IMR-90 (cell line): ENCODE measurements at regions not wholly inside any gene's neighbourhood (a gene's known extent, or its start where the extent isn't known, plus 50 kb on each side); places are given as distances from the start of the nearest gene placed in this dataset.

Experiments
- ATAC-seq: fragments of 200-7000 bp; cut with Tn5 transposase; 2 replicates; pipeline ENCODE4 v1.9.1; 2020; ENCODE audit warnings: low read depth, mild to moderate bottlenecking, moderate library complexity
- BruUV-seq: library from RNA; stranded (reverse); fragments of 400-500 nt; replicated peaks from 2 replicates; lab custom pipeline; 2021; lab: Mats Ljungman, UMichigan
- CTCF ChIA-PET: fragments of 300-600 bp; formaldehyde crosslinking; extraction: SDS; loops from one replicate; lab custom pipeline; 2021; ENCODE audit warnings: antibody characterized with exemption; lab: Yijun Ruan, JAX
- POLR2A ChIA-PET: fragments of 300-600 bp; sonication (Branson Sonifier 250); formaldehyde crosslinking; loops from one replicate; lab custom pipeline; 2022; ENCODE audit warnings: antibody characterized with exemption; ENCODE audit not compliant: unreplicated experiment; lab: Charles Lee
- DNase-seq: peaks from one replicate; pipeline ENCODE4 v3.0.0; 2013
- H2AFZ ChIP-seq: replicated peaks from 2 replicates; pipeline ENCODE3; 2013; ENCODE audit warnings: low read length, mild to moderate bottlenecking; ENCODE audit not compliant: poor library complexity
- H2AK5ac ChIP-seq: 2 replicates; pipeline ENCODE4 v1.6.1; 2013; ENCODE audit warnings: low read depth, low read length, inconsistent platforms
- H2AK9ac ChIP-seq: replicated peaks from 2 replicates; pipeline ENCODE3; 2013; ENCODE audit warnings: mild to moderate bottlenecking, low read depth, low read length, moderate library complexity; ENCODE audit not compliant: poor library complexity
- H2BK120ac ChIP-seq: 2 replicates; pipeline ENCODE4 v1.6.1; 2013; ENCODE audit warnings: low read depth, low read length, inconsistent platforms
- H2BK15ac ChIP-seq: 3 replicates; pipeline ENCODE4 v1.6.1; 2013; ENCODE audit warnings: low read depth, low read length, inconsistent platforms
- H2BK20ac ChIP-seq: 2 replicates; pipeline ENCODE4 v1.6.1; 2013; ENCODE audit warnings: low read depth, mild to moderate bottlenecking, inconsistent platforms, low read length, moderate library complexity
- H2BK5ac ChIP-seq: 2 replicates; pipeline ENCODE4 v1.6.1; 2013; ENCODE audit warnings: mild to moderate bottlenecking, low read depth, low read length, inconsistent platforms; ENCODE audit not compliant: poor library complexity, severe bottlenecking
- H3K14ac ChIP-seq: replicated peaks from 2 replicates; pipeline ENCODE4 v1.6.1; 2013; ENCODE audit warnings: low read depth, low read length, inconsistent platforms
- H3K18ac ChIP-seq: 2 replicates; pipeline ENCODE4 v1.6.1; 2013; ENCODE audit warnings: low read depth, low read length, control low read depth
- H3K23ac ChIP-seq: 2 replicates; pipeline ENCODE4 v1.6.1; 2013; ENCODE audit warnings: low read depth, low read length, inconsistent platforms
- H3K27ac ChIP-seq: 2 replicates; pipeline ENCODE4 v1.5.1; 2013; ENCODE audit warnings: mild to moderate bottlenecking, control low read depth, low read length; ENCODE audit not compliant: insufficient read depth
- H3K27me3 ChIP-seq: 2 replicates; pipeline ENCODE4 v1.6.1; 2013; ENCODE audit warnings: low read length; ENCODE audit not compliant: control insufficient read depth, insufficient read depth
- H3K36me3 ChIP-seq: 2 replicates; pipeline ENCODE4 v1.6.1; 2013; ENCODE audit warnings: low read length, mixed read lengths; ENCODE audit not compliant: control insufficient read depth, insufficient read depth
- H3K4ac ChIP-seq: 2 replicates; pipeline ENCODE4 v1.6.1; 2013; ENCODE audit warnings: low read depth, low read length, inconsistent platforms
- H3K4me1 ChIP-seq: 2 replicates; pipeline ENCODE4 v1.6.1; 2013; ENCODE audit warnings: low read length, mixed read lengths; ENCODE audit not compliant: control insufficient read depth, insufficient read depth
- H3K4me2 ChIP-seq: 2 replicates; pipeline ENCODE4 v1.6.1; 2013; ENCODE audit warnings: low read depth, mild to moderate bottlenecking, control low read depth, low read length, moderate library complexity
- H3K4me3 ChIP-seq: 2 replicates; pipeline ENCODE4 v1.5.1; 2013; ENCODE audit warnings: low read depth, mild to moderate bottlenecking, control low read depth, low read length, moderate library complexity; ENCODE audit not compliant: insufficient read depth
- H3K56ac ChIP-seq: 2 replicates; pipeline ENCODE4 v1.6.1; 2013; ENCODE audit warnings: low read length, inconsistent platforms; ENCODE audit not compliant: insufficient read depth; ENCODE audit errors: extremely low read depth
- H3K79me1 ChIP-seq, 2 experiments: 2 replicates each; pipeline ENCODE4 v1.6.1; 2013; ENCODE audit warnings: low read length in 2 of 2, inconsistent platforms in 1 of 2, low read depth in 1 of 2
- H3K9ac ChIP-seq: 2 replicates; pipeline ENCODE4 v1.6.1; 2013; ENCODE audit warnings: low read depth, low read length, control low read depth
- H3K9me1 ChIP-seq: 2 replicates; pipeline ENCODE4 v1.6.1; 2013; ENCODE audit warnings: low read length, inconsistent platforms; ENCODE audit not compliant: insufficient read depth
- H3K9me3 ChIP-seq: 2 replicates; pipeline ENCODE4 v1.6.1; 2013; ENCODE audit warnings: low read length; ENCODE audit not compliant: control insufficient read depth, insufficient read depth
- H4K20me1 ChIP-seq: 2 replicates; pipeline ENCODE4 v1.6.1; 2013; ENCODE audit warnings: low read length, inconsistent platforms; ENCODE audit not compliant: insufficient read depth
- H4K5ac ChIP-seq: 2 replicates; pipeline ENCODE4 v1.6.1; 2013; ENCODE audit warnings: mild to moderate bottlenecking, low read depth, low read length, control low read depth
- H4K8ac ChIP-seq, 2 experiments: 2 replicates each; pipeline ENCODE4 v1.6.1; 2013; ENCODE audit warnings: low read depth in 2 of 2, low read length in 2 of 2, control low read depth in 1 of 2, inconsistent platforms in 1 of 2
- H4K91ac ChIP-seq: 2 replicates; pipeline ENCODE4 v1.6.1; 2013; ENCODE audit warnings: low read depth, low read length, inconsistent platforms; ENCODE audit not compliant: insufficient read depth
- BHLHE40 ChIP-seq: fragments of 150-350 bp; IDR thresholded peaks from 2 replicates; pipeline ENCODE4 v1.6.1; 2016; ENCODE audit warnings: mild to moderate bottlenecking, low read depth, low read length
- WGBS, 2 experiments: methylation state at CpG; one replicate each; pipeline versions ENCODE4 v1.1.5 to v1.1.7; 2013; ENCODE audit warnings: missing lambda C conversion rate in 2 of 2; ENCODE audit not compliant: insufficient read length in 1 of 2; ENCODE audit errors: extremely low coverage in 2 of 2; 5-methylcytosine and 5-hydroxymethylcytosine counted together
- dilution Hi-C: fragments of 300-500 bp; cut with HindIII; formaldehyde crosslinking; loops from one replicate; pipeline ENCODE4 v1.14.3; 2018; ENCODE audit warnings: low sequenced_read_pairs; ENCODE audit not compliant: unreplicated experiment
- in situ Hi-C: fragments of 300-500 bp; cut with MboI; formaldehyde crosslinking; loops from 3 replicates; pipeline ENCODE4 v1.14.3; 2019; ENCODE audit warnings: low sequenced_read_pairs, inconsistent platforms, mixed read lengths
- intact Hi-C: fragments of 100-400 bp; cut with micrococcal nuclease; formaldehyde crosslinking; loops from 2 replicates; pipeline ENCODE4 v1.10.0; 2022

DNA sequence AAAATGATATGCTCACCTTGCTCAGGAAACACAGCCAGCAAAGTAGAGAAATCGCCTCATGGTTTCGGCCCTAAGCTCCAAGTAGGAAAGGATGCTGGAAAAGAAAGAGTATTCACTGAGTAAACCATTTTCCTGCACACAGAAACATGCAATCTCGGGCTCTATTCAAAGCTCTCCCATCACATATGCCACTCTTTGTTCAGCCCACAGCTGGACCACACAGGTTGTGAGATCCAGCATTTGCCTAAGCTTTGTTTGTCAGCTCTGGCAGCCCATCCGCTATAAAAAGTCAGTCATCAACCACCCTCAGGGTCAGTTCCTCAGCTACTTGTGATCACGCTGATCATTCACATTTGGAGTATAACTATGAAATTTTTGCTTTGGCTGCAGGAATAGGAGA is 96.5 kb upstream of the SMARCA2 start:
- BruUV-seq = no TSS peak
- Histone ChIP-seq H3K56ac (no peak overlapping the region), H3K9ac (no peak overlapping the region), H2BK120ac (no peak overlapping the region), H3K4me1 (no peaks in the 10 kb centered on the region), H2AK5ac (no peak overlapping the region), H2AFZ (no peak overlapping the region), H4K5ac (no peak overlapping the region), H3K4me2 (no peak overlapping the region), H2BK20ac (no peak overlapping the region), H2AK9ac (no peak overlapping the region), H3K14ac (no peak overlapping the region), H3K4me3 (no peak overlapping the region), H3K79me1 (no peaks in the 10 kb centered on the region), H4K20me1 (no peaks in the 10 kb centered on the region), H3K9me3 (no peaks in the 10 kb centered on the region), H3K36me3 (no peaks in the 10 kb centered on the region), H3K27ac (no peak overlapping the region), H3K23ac (no peak overlapping the region), H3K27me3 (no peaks in the 10 kb centered on the region), H3K9me1 (no peaks in the 10 kb centered on the region), H2BK15ac (no peak overlapping the region), H4K91ac (no peak overlapping the region), H3K4ac (no peak overlapping the region), H3K18ac (no peak overlapping the region), H2BK5ac (no peak overlapping the region), H4K8ac (no peak overlapping the region)
- ATAC-seq (no peak), DNase-seq (no peak)
- WGBS, 2 experiments = no CpG with 5 or more reads among the region's 5 CpGs
- CTCF ChIA-PET = no interaction called here
- intact Hi-C loops (no loop called here), in situ Hi-C loops (no loop called here), dilution Hi-C loops (no loop called here)
- TF ChIP-seq BHLHE40 = no peak
- POLR2A ChIA-PET = no interaction called here
